Epithelial cell of proximal tubule (primary cell): ENCODE measurements at regions not wholly inside any gene's neighbourhood (a gene's known extent, or its start where the extent isn't known, plus 50 kb on each side); places are given as distances from the start of the nearest gene placed in this dataset.
"Not testable (repeated sequence)": the region's sequence is repeated elsewhere in the genome, so short reads cannot be mapped to it uniquely, and the experiment has no call there.

Source experiments
- DNase-seq: peaks from one replicate; pipeline ENCODE4 v3.0.0-alpha.2; 2011; ENCODE audit warnings: low read depth
- H3K4me3 ChIP-seq: 2 replicates; pipeline ENCODE4 v1.5.1; 2011; ENCODE audit warnings: low read depth, mild to moderate bottlenecking, low read length
- CTCF ChIP-seq: conservative IDR thresholded peaks from 2 replicates; pipeline ENCODE4 v1.5.1; 2012; ENCODE audit warnings: low read depth, mild to moderate bottlenecking, low read length

GRCh38 chr15:100770661-100771584 is 108.7 kb upstream of the ALDH1A3 start:
- DNase-seq: no peak
- H3K4me3 ChIP-seq: no peak overlapping the region
- no peak for TF ChIP-seq CTCF

GRCh38 chr15:100771746-100772145 is 107.9 kb upstream of the ALDH1A3 start:
- DNase-seq: no peak
- no peak overlapping the region for H3K4me3 ChIP-seq
- no peak for TF ChIP-seq CTCF

GRCh38 chr15:100772478-100772877 is 107.2 kb upstream of the ALDH1A3 start:
- no peak for DNase-seq
- H3K4me3 ChIP-seq: no peak overlapping the region
- TF ChIP-seq CTCF: no peak

GRCh38 chr15:100772892-100773520 is 106.6 kb upstream of the ALDH1A3 start:
- TF ChIP-seq CTCF: no peak
- H3K4me3 ChIP-seq: no peak overlapping the region
- no peak for DNase-seq

GRCh38 chr15:100774044-100774443 is 105.6 kb upstream of the ALDH1A3 start:
- not testable (repeated sequence) for DNase-seq, H3K4me3 ChIP-seq

GRCh38 chr15:100775581-100776185 is 103.9 kb upstream of the ALDH1A3 start:
- TF ChIP-seq CTCF: no peak
- no peak overlapping the region for H3K4me3 ChIP-seq
- DNase-seq: no peak

- no peak overlapping the region for H3K4me3 ChIP-seq
- no peak for DNase-seq
- TF ChIP-seq CTCF: no peak
Observed at GRCh38 chr15:100777821-100778220, 101.8 kb upstream of the ALDH1A3 start.
